GM23248 (cell line): ENCODE measurements at regions not wholly inside any gene's neighbourhood (a gene's known extent, or its start where the extent isn't known, plus 50 kb on each side); places are given as distances from the start of the nearest gene placed in this dataset.

ENCODE experiments used
- DNase-seq: peaks from one replicate; pipeline ENCODE4 v3.0.0-alpha.2; 2015
- H2AFZ ChIP-seq: fragments of 200-600 bp; sonication (generic); 2 replicates; pipeline ENCODE4 v1.6.1; 2016; ENCODE audit warnings: antibody characterized with exemption
- H3F3A ChIP-seq: fragments of 200-600 bp; sonication (generic); 2 replicates; pipeline ENCODE4 v1.6.1; 2016; ENCODE audit warnings: mild to moderate bottlenecking, antibody characterized with exemption, mixed run types; ENCODE audit not compliant: insufficient read depth
- H3K27ac ChIP-seq: fragments of 200-600 bp; sonication (generic); 2 replicates; pipeline ENCODE4 v1.5.1; 2016; ENCODE audit warnings: mild to moderate bottlenecking
- H3K27me3 ChIP-seq: fragments of 200-600 bp; sonication (generic); replicated peaks from 2 replicates; pipeline ENCODE4 v1.6.1; 2016; ENCODE audit warnings: mild to moderate bottlenecking; ENCODE audit not compliant: insufficient read depth
- H3K36me3 ChIP-seq: fragments of 200-600 bp; sonication (generic); 2 replicates; pipeline ENCODE4 v1.6.1; 2016; ENCODE audit warnings: low read depth, mild to moderate bottlenecking
- H3K4me1 ChIP-seq: fragments of 200-600 bp; sonication (generic); 2 replicates; pipeline ENCODE4 v1.6.1; 2016; ENCODE audit warnings: mild to moderate bottlenecking; ENCODE audit not compliant: insufficient read depth
- H3K4me2 ChIP-seq: fragments of 200-600 bp; sonication (generic); one replicate; pipeline ENCODE4 v1.6.1; 2016; ENCODE audit warnings: mild to moderate bottlenecking; ENCODE audit not compliant: unreplicated experiment
- H3K4me3 ChIP-seq: fragments of 200-600 bp; sonication (generic); 2 replicates; pipeline ENCODE4 v1.5.1; 2016; ENCODE audit warnings: mild to moderate bottlenecking
- H3K79me2 ChIP-seq: fragments of 200-600 bp; sonication (generic); 2 replicates; pipeline ENCODE4 v1.6.1; 2016; ENCODE audit warnings: mild to moderate bottlenecking; ENCODE audit not compliant: insufficient read depth
- H3K9ac ChIP-seq: fragments of 200-600 bp; sonication (generic); 2 replicates; pipeline ENCODE4 v1.6.1; 2016; ENCODE audit warnings: mild to moderate bottlenecking
- H3K9me2 ChIP-seq: fragments of 200-600 bp; sonication (generic); 2 replicates; pipeline ENCODE4 v1.6.1; 2016; ENCODE audit warnings: mixed run types, mild to moderate bottlenecking, moderate library complexity; ENCODE audit not compliant: insufficient read depth
- H3K9me3 ChIP-seq: fragments of 200-600 bp; sonication (generic); one replicate; pipeline ENCODE4 v1.6.1; 2017; ENCODE audit warnings: low read depth
- H4K20me1 ChIP-seq: fragments of 200-600 bp; sonication (generic); 2 replicates; pipeline ENCODE4 v1.6.0; 2016; ENCODE audit not compliant: insufficient read depth
- EZH2 ChIP-seq: fragments of 200-600 bp; sonication (generic); IDR thresholded peaks from 2 replicates; pipeline ENCODE4 v1.6.1; 2018; ENCODE audit warnings: antibody characterized with exemption, mild to moderate bottlenecking; ENCODE audit not compliant: insufficient read depth, poor library complexity, severe bottlenecking
- EZH2phosphoT487 ChIP-seq: fragments of 200-600 bp; sonication (generic); IDR thresholded peaks from 2 replicates; pipeline ENCODE4 v1.6.1; 2018; ENCODE audit warnings: antibody characterized with exemption, moderate library complexity, mild to moderate bottlenecking, low read depth; ENCODE audit not compliant: insufficient read depth
- WGBS, 2 experiments: methylation state at CpG; one replicate each; pipeline ENCODE4 v1.1.6; 2015 to 2017; ENCODE audit warnings: low lambda C conversion rate in 2 of 2, low coverage in 1 of 2; ENCODE audit errors: missing lambda C conversion rate in 2 of 2; 5-methylcytosine and 5-hydroxymethylcytosine counted together
- in situ Hi-C: fragments of 300-500 bp; cut with MboI; formaldehyde crosslinking; loops from 2 replicates; pipeline ENCODE4 v1.15.0; 2020

DNA sequence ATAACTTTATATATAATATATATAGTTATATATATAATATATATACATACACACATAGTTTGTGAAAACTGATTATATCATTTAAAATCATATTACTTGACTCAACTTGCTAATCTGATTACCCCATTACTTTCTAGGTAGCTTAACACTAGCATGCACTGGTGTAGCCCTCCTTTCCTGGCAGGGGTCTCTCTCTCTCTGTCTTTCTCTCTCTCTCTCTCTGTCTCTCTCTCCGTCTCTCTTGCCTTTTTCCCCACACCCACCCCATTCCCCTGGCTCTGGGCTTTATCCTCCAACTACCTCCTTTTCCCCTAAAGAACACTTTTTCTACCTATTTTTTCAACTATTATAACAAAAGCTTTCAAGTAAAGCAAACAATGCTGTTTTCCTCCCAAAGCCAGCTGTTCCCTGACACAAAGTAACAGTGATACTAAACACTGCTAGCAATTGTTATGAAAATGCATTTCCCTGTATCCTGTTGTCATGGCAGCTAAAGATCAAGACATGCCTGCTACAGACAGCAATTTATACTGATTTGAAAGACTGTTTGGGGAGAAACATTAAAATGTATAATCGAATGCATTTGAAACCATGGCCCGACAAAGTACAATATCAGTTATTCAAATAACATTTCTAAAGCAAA, 89.4 kb downstream of the CHD9NB start:
- no peak for TF ChIP-seq EZH2phosphoT487
- TF ChIP-seq EZH2 = no peak
- no peaks in the 10 kb centered on the region for H3K9me3 ChIP-seq
- H3K4me3 ChIP-seq = no peak overlapping the region
- in situ Hi-C loops = no loop called here
- H3K9me2 ChIP-seq = no peaks in the 10 kb centered on the region
- no peaks in the 10 kb centered on the region for H3K36me3 ChIP-seq
- no peaks in the 10 kb centered on the region for H3K27me3 ChIP-seq
- H3K9ac ChIP-seq = no peak overlapping the region
- 0 out of 2 replicates have a peak, but pooled peaks cover 6% of the 10 kb centered on the region for H3K4me1 ChIP-seq
- no peaks in the 10 kb centered on the region for H3F3A ChIP-seq
- H3K4me2 ChIP-seq = no peak overlapping the region
- WGBS, 2 experiments = 0 to 3% methylated on average over 2 to 3 of the region's 3 CpGs
- H4K20me1 ChIP-seq = no peaks in the 10 kb centered on the region
- no peak overlapping the region for H2AFZ ChIP-seq
- no peaks in the 10 kb centered on the region for H3K79me2 ChIP-seq
- no peak for DNase-seq
- no peak overlapping the region for H3K27ac ChIP-seq

DNA sequence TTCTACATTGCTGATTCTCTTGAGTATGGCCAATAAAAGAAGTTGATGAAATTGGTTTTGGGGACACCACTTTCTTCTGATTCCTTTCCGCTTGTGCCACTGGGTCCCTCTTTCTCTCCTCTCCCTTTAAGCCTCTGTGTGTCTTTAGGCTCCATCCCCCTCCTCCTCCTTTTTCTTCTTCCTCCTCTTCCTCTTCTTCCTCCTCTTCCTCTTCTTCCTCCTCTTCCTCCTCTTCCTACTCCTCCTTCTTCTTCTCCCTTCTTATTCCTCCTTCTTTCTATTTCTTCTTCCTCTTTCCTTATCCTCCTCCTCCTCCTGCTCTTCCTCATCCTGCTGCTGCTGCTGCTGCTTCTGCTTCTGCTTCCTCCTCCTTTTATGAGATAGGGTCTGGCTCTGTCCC, 93.7 kb downstream of the CHD9NB start:
- no peak overlapping the region for H3K27ac ChIP-seq
- H3K4me2 ChIP-seq = no peak overlapping the region
- H3K4me3 ChIP-seq = no peak overlapping the region
- WGBS, 2 experiments = 57 to 70% methylated on average over 1 of the region's 1 CpG
- no peaks in the 10 kb centered on the region for H3K9me2 ChIP-seq
- H2AFZ ChIP-seq = no peak overlapping the region
- no peak for TF ChIP-seq EZH2phosphoT487
- TF ChIP-seq EZH2 = no peak
- in situ Hi-C loops = no loop called here
- H3K27me3 ChIP-seq = no peaks in the 10 kb centered on the region
- H4K20me1 ChIP-seq = no peaks in the 10 kb centered on the region
- H3K9me3 ChIP-seq = no peaks in the 10 kb centered on the region
- H3K36me3 ChIP-seq = no peaks in the 10 kb centered on the region
- no peaks in the 10 kb centered on the region for H3K4me1 ChIP-seq
- DNase-seq = no peak
- H3F3A ChIP-seq = no peaks in the 10 kb centered on the region
- H3K9ac ChIP-seq = no peak overlapping the region
- no peaks in the 10 kb centered on the region for H3K79me2 ChIP-seq

- no peaks in the 10 kb centered on the region for H3F3A ChIP-seq
- H3K4me1 ChIP-seq = no peaks in the 10 kb centered on the region
- no peaks in the 10 kb centered on the region for H3K9me3 ChIP-seq
- no peak overlapping the region for H3K4me2 ChIP-seq
- no peak overlapping the region for H3K9ac ChIP-seq
- whole genome bisulfite sequencing, 2 experiments = 50 to 51% methylated on average over 3 of the region's 3 CpGs
- no peak overlapping the region for H2AFZ ChIP-seq
- TF ChIP-seq EZH2phosphoT487 = no peak
- no peak for TF ChIP-seq EZH2
- no peaks in the 10 kb centered on the region for H3K9me2 ChIP-seq
- H3K27me3 ChIP-seq = no peaks in the 10 kb centered on the region
- no peak overlapping the region for H3K27ac ChIP-seq
- no peak for DNase-seq
- H4K20me1 ChIP-seq = no peaks in the 10 kb centered on the region
- H3K79me2 ChIP-seq = no peaks in the 10 kb centered on the region
- no peaks in the 10 kb centered on the region for H3K36me3 ChIP-seq
- no peak overlapping the region for H3K4me3 ChIP-seq
- in situ Hi-C loops = no loop called here
Observed at GRCh38 chr16:52957199-52957598, 95.5 kb downstream of the CHD9NB start.

GRCh38 chr16:52956044-52956443, 96.7 kb downstream of the CHD9NB start:
- H3K79me2 ChIP-seq = no peaks in the 10 kb centered on the region
- TF ChIP-seq EZH2 (no peak), EZH2phosphoT487 (no peak)
- no peaks in the 10 kb centered on the region for H3F3A ChIP-seq
- no peaks in the 10 kb centered on the region for H3K9me2 ChIP-seq
- in situ Hi-C loops = no loop called here
- no peak overlapping the region for H2AFZ ChIP-seq
- H3K27ac ChIP-seq = no peak overlapping the region
- no peaks in the 10 kb centered on the region for H3K4me1 ChIP-seq
- H3K27me3 ChIP-seq = no peaks in the 10 kb centered on the region
- H4K20me1 ChIP-seq = no peaks in the 10 kb centered on the region
- DNase-seq = no peak
- H3K4me2 ChIP-seq = no peak overlapping the region
- no peaks in the 10 kb centered on the region for H3K36me3 ChIP-seq
- 16 to 22% methylated on average over 1 of the region's 1 CpG for WGBS, 2 experiments
- H3K9me3 ChIP-seq = no peaks in the 10 kb centered on the region
- H3K9ac ChIP-seq = no peak overlapping the region
- no peak overlapping the region for H3K4me3 ChIP-seq

DNA sequence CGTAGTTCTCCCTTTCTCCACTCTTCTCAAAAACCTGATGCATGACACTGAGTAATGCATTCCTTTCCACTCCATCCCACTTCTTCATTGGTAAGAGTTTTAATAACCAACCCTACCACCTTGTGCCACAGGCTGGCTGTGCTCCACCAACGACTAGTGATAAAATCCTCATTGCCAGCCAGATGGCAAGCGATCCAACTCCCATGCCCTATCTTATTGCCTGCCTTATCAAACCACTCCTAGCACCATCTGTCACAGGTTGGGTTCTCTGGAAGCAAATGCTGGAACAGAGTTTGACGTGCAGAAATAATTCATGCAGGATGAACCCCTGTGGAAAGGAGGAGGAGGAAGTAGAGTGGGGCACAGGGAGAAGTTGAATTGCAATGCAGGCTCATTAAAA, 99.5 kb downstream of the CHD9NB start:
- in situ Hi-C loops = no loop called here
- Histone ChIP-seq H3K4me3 (no peak overlapping the region), H3K9ac (no peak overlapping the region), H3K9me2 (no peaks in the 10 kb centered on the region), H4K20me1 (no peaks in the 10 kb centered on the region), H3K27ac (no peak overlapping the region), H3F3A (no peaks in the 10 kb centered on the region), H3K4me2 (no peak overlapping the region), H3K9me3 (no peaks in the 10 kb centered on the region), H3K4me1 (no peaks in the 10 kb centered on the region), H3K27me3 (no peaks in the 10 kb centered on the region), H3K36me3 (no peaks in the 10 kb centered on the region), H2AFZ (no peak overlapping the region), H3K79me2 (no peaks in the 10 kb centered on the region)
- WGBS, 2 experiments = 25 to 38% methylated on average over 4 of the region's 4 CpGs
- TF ChIP-seq EZH2 (no peak), EZH2phosphoT487 (no peak)
- DNase-seq = no peak
